H1 (cell line): ENCODE measurements at regions not wholly inside any gene's neighbourhood (a gene's known extent, or its start where the extent isn't known, plus 50 kb on each side); places are given as distances from the start of the nearest gene placed in this dataset.
A peak's percentile ranks its signal among the peaks of the same experiment; 100 is the strongest.

Experiments
- CTCF ChIA-PET: fragments of 300-600 bp; sonication (Branson Sonifier 250); formaldehyde crosslinking; loops from one replicate; lab custom pipeline; 2021; ENCODE audit not compliant: partially characterized antibody; lab: Charles Lee
- POLR2A ChIA-PET: fragments of 300-600 bp; sonication (Branson Sonifier 250); formaldehyde crosslinking; loops from one replicate; lab custom pipeline; 2021; ENCODE audit warnings: inconsistent platforms; ENCODE audit not compliant: partially characterized antibody; lab: Charles Lee
- DNase-seq, 2 experiments: peaks; one replicate each; pipeline versions ENCODE4 v3.0.0 to v3.0.0-alpha.2; 2010 to 2022; ENCODE audit warnings: low spot score in 2 of 2, low read depth in 1 of 2, mixed read lengths in 1 of 2
- FAIRE-seq: peaks from 2 replicates; lab custom pipeline; 2011; peaks lifted over from hg19 to GRCh38; lab: Jason Lieb, UNC
- H2AFZ ChIP-seq: 2 replicates; pipeline ENCODE4 v1.8.1; 2012; ENCODE audit warnings: low read length, inconsistent platforms
- H2AK5ac ChIP-seq: 2 replicates; pipeline ENCODE4 v1.6.1; 2013; ENCODE audit warnings: low read depth, low read length
- H2BK120ac ChIP-seq: replicated peaks from 2 replicates; pipeline ENCODE3; 2013; ENCODE audit warnings: low read depth, low read length, inconsistent platforms
- H2BK12ac ChIP-seq: 2 replicates; pipeline ENCODE4 v1.6.1; 2013; ENCODE audit warnings: low read depth, low read length
- H2BK15ac ChIP-seq: 2 replicates; pipeline ENCODE4 v1.6.1; 2013; ENCODE audit warnings: low read length
- H2BK20ac ChIP-seq: 2 replicates; pipeline ENCODE4 v1.6.1; 2013; ENCODE audit warnings: low read length
- H2BK5ac ChIP-seq: 2 replicates; pipeline ENCODE4 v1.6.1; 2013; ENCODE audit warnings: low read depth, low read length
- H3K14ac ChIP-seq: 2 replicates; pipeline ENCODE4 v1.6.1; 2013; ENCODE audit warnings: inconsistent platforms; ENCODE audit not compliant: insufficient read length
- H3K18ac ChIP-seq: 2 replicates; pipeline ENCODE4 v1.6.1; 2013; ENCODE audit warnings: low read length; ENCODE audit errors: extremely low read depth
- H3K23ac ChIP-seq: 2 replicates; pipeline ENCODE4 v1.6.1; 2013; ENCODE audit warnings: inconsistent platforms; ENCODE audit not compliant: insufficient read length
- H3K23me2 ChIP-seq: 2 replicates; pipeline ENCODE4 v1.6.1; 2013; ENCODE audit warnings: low read depth, low read length
- H3K27ac ChIP-seq: 2 replicates; pipeline ENCODE4 v1.6.1; 2011; ENCODE audit warnings: low read depth, low read length, inconsistent platforms
- H3K27me3 ChIP-seq, 4 experiments: replicated peaks in 1 of 4; 1 replicate in 1 of 4; 2 replicates in 3 of 4; pipeline versions ENCODE4 v1.6.1 to v1.8.1; 2011 to 2013; ENCODE audit warnings: low read length in 3 of 4, mild to moderate bottlenecking in 3 of 4, inconsistent platforms in 2 of 4, mixed read lengths in 2 of 4, moderate library complexity in 1 of 4; ENCODE audit not compliant: control insufficient read depth in 3 of 4, insufficient read depth in 3 of 4; ENCODE audit errors: extremely low read depth in 1 of 4
- H3K36me3 ChIP-seq, 4 experiments: 2 replicates each; pipeline versions ENCODE4 v1.6.1 to v1.8.1; 2011 to 2013; ENCODE audit warnings: mild to moderate bottlenecking in 4 of 4, low read length in 3 of 4, moderate library complexity in 2 of 4, control low read depth in 1 of 4, inconsistent platforms in 1 of 4; ENCODE audit not compliant: insufficient read depth in 4 of 4, control insufficient read depth in 2 of 4
- H3K4ac ChIP-seq: replicated peaks from 2 replicates; pipeline ENCODE3; 2013; ENCODE audit warnings: low read length, low read depth, mixed read lengths, inconsistent platforms; ENCODE audit not compliant: insufficient read length
- H3K4me1 ChIP-seq, 4 experiments: replicated peaks in 1 of 4; 1 replicate in 1 of 4; 2 replicates in 3 of 4; pipeline versions ENCODE4 v1.6.1 to v1.8.1; 2011 to 2013; ENCODE audit warnings: low read length in 3 of 4, inconsistent platforms in 2 of 4, mixed read lengths in 1 of 4; ENCODE audit not compliant: insufficient read depth in 4 of 4, control insufficient read depth in 3 of 4
- H3K4me2 ChIP-seq, 2 experiments: 2 replicates each; pipeline versions ENCODE4 v1.6.1 to v1.8.1; 2011 to 2013; ENCODE audit warnings: low read depth in 2 of 2, low read length in 2 of 2, control low read depth in 1 of 2, inconsistent platforms in 1 of 2, mild to moderate bottlenecking in 1 of 2; ENCODE audit not compliant: insufficient read depth in 1 of 2
- H3K4me3 ChIP-seq, 4 experiments: fragments of 200-600, 300-600 bp in 1 of 4; sonication (generic), shearing (Covaris generic), sonication (Bioruptor Twin) in 1 of 4; 2 replicates each; pipeline versions ENCODE4 v1.5.1 to v1.8.1; 2011 to 2016; ENCODE audit warnings: low read length in 4 of 4, low read depth in 3 of 4, control low read depth in 2 of 4, inconsistent platforms in 2 of 4, mild to moderate bottlenecking in 2 of 4, mixed read lengths in 1 of 4, moderate library complexity in 1 of 4; ENCODE audit not compliant: insufficient read depth in 2 of 4; ENCODE audit errors: extremely low read depth in 1 of 4
- H3K56ac ChIP-seq: replicated peaks from 2 replicates; pipeline ENCODE3; 2013; ENCODE audit warnings: low read depth, mild to moderate bottlenecking, mixed read lengths, low read length, inconsistent platforms; ENCODE audit not compliant: insufficient read length
- H3K79me1 ChIP-seq: 2 replicates; pipeline ENCODE4 v1.6.1; 2013; ENCODE audit warnings: low read depth, low read length, control low read depth
- H3K79me2 ChIP-seq, 2 experiments: 2 replicates each; pipeline versions ENCODE4 v1.6.1 to v1.8.1; 2012 to 2013; ENCODE audit warnings: low read length in 2 of 2, mild to moderate bottlenecking in 2 of 2, inconsistent platforms in 1 of 2; ENCODE audit not compliant: insufficient read depth in 2 of 2, control insufficient read depth in 1 of 2
- H3K9ac ChIP-seq, 4 experiments: replicated peaks in 1 of 4; 1 replicate in 1 of 4; 2 replicates in 3 of 4; pipeline versions ENCODE4 v1.6.1 to v1.8.1; 2011 to 2013; ENCODE audit warnings: low read depth in 3 of 4, low read length in 3 of 4, control low read depth in 2 of 4, mild to moderate bottlenecking in 2 of 4, moderate library complexity in 2 of 4, inconsistent platforms in 1 of 4; ENCODE audit errors: extremely low read depth in 1 of 4
- H3K9me3 ChIP-seq, 2 experiments: 2 replicates each; pipeline versions ENCODE4 v1.6.1 to v1.8.1; 2012 to 2013; ENCODE audit warnings: mild to moderate bottlenecking in 2 of 2, moderate library complexity in 2 of 2, control low read depth in 1 of 2, inconsistent platforms in 1 of 2, low read depth in 1 of 2, low read length in 1 of 2, mixed read lengths in 1 of 2; ENCODE audit not compliant: insufficient read depth in 2 of 2
- H4K20me1 ChIP-seq, 2 experiments: replicated peaks in 1 of 2; 2 replicates each; pipeline versions ENCODE3 to v1.8.1; 2011 to 2013; ENCODE audit warnings: inconsistent platforms in 2 of 2, low read length in 2 of 2, mild to moderate bottlenecking in 1 of 2; ENCODE audit not compliant: insufficient read depth in 2 of 2, control insufficient read depth in 1 of 2
- H4K5ac ChIP-seq: 2 replicates; pipeline ENCODE4 v1.6.1; 2013; ENCODE audit warnings: low read length, low read depth, mixed read lengths, inconsistent platforms; ENCODE audit not compliant: insufficient read length
- H4K8ac ChIP-seq: 2 replicates; pipeline ENCODE4 v1.8.0; 2013; ENCODE audit warnings: mild to moderate bottlenecking, moderate library complexity, low read length, inconsistent platforms; ENCODE audit not compliant: insufficient read depth; ENCODE audit errors: extremely low read depth
- H4K91ac ChIP-seq: replicated peaks from 2 replicates; pipeline ENCODE3; 2013; ENCODE audit warnings: low read length, mixed read lengths, inconsistent platforms; ENCODE audit not compliant: insufficient read length
- CEBPB ChIP-seq: IDR thresholded peaks from 2 replicates; pipeline ENCODE4 v1.6.1; 2012; ENCODE audit warnings: low read depth, low read length
- E2F6 ChIP-seq: IDR thresholded peaks from 2 replicates; pipeline ENCODE4 v1.6.1; 2012; ENCODE audit warnings: inconsistent platforms
- HDAC6 ChIP-seq: IDR thresholded peaks from one replicate; pipeline ENCODE4 v1.7.1; 2012; ENCODE audit warnings: low read depth, mild to moderate bottlenecking, inconsistent platforms, low read length, moderate library complexity
- JUN ChIP-seq: IDR thresholded peaks from 2 replicates; pipeline ENCODE4 v1.6.1; 2011; ENCODE audit warnings: low read depth, mild to moderate bottlenecking, improper control_type of control experiment, low read length
- POU5F1 ChIP-seq: IDR thresholded peaks from 2 replicates; pipeline ENCODE4 v1.6.1; 2011; ENCODE audit warnings: low read depth, mild to moderate bottlenecking, low read length, moderate library complexity
- RAD21 ChIP-seq, 2 experiments: IDR thresholded peaks in 1 of 2; conservative IDR thresholded peaks in 1 of 2; 2 replicates each; pipeline ENCODE4 v1.6.1; 2011; ENCODE audit warnings: low read depth in 2 of 2, low read length in 2 of 2, improper control_type of control experiment in 1 of 2, inconsistent platforms in 1 of 2, mild to moderate bottlenecking in 1 of 2, moderate library complexity in 1 of 2
- RXRA ChIP-seq: IDR thresholded peaks from 2 replicates; pipeline ENCODE4 v1.6.1; 2011; ENCODE audit warnings: low read depth, mild to moderate bottlenecking, low read length, moderate library complexity; ENCODE audit not compliant: insufficient read depth
- SAP30 ChIP-seq: fragments of 300-600 bp; sonication (generic); IDR thresholded peaks from 2 replicates; pipeline ENCODE4 v1.7.1; 2012; ENCODE audit warnings: low read length, moderate library complexity, mild to moderate bottlenecking, inconsistent platforms; ENCODE audit not compliant: insufficient read depth, insufficient replicate concordance
- SP4 ChIP-seq: IDR thresholded peaks from 2 replicates; pipeline ENCODE4 v1.6.1; 2012; ENCODE audit warnings: low read length, inconsistent platforms
- YY1 ChIP-seq: IDR thresholded peaks from 2 replicates; pipeline ENCODE4 v1.6.1; 2011; ENCODE audit warnings: low read depth, mild to moderate bottlenecking, low read length
- ZNF274 ChIP-seq: IDR thresholded peaks from 2 replicates; pipeline ENCODE4 v1.7.0; 2012; ENCODE audit warnings: low read length, borderline replicate concordance; ENCODE audit errors: extremely low read depth
- WGBS, 2 experiments: shearing (Covaris generic) in 1 of 2; methylation state at CpG; one replicate each; pipeline versions ENCODE4 v1.1.6 to v1.1.7; 2013 to 2015; ENCODE audit warnings: low lambda C conversion rate in 2 of 2, mixed read lengths in 2 of 2, inconsistent platforms in 1 of 2, low coverage in 1 of 2, missing lambda C conversion rate in 1 of 2; ENCODE audit not compliant: insufficient replicate concordance in 2 of 2, insufficient coverage in 1 of 2, insufficient read length in 1 of 2; ENCODE audit errors: extremely low coverage in 1 of 2, missing lambda C conversion rate in 1 of 2; 5-methylcytosine and 5-hydroxymethylcytosine counted together

GRCh38 chr17:72413077-72414031 is 292.5 kb downstream of the SOX9 start:
- no peak for DNase-seq
- Histone ChIP-seq H3K4me2 (no peak overlapping the region), H3K18ac (no peak overlapping the region), H2BK15ac (no peak overlapping the region), H2AFZ (no peak overlapping the region), H4K20me1 (no peaks in the 10 kb centered on the region), H3K36me3 (no peaks in the 10 kb centered on the region), H4K91ac (no peak overlapping the region), H2BK120ac (no peak overlapping the region), H3K79me2 (no peaks in the 10 kb centered on the region), H2AK5ac (peak overlapping the region; percentile 1; the same call in 1 of the 2 replicates), H3K4ac (no peak overlapping the region), H3K23ac (no peak overlapping the region), H3K9ac (no peak overlapping the region), H3K14ac (no peak overlapping the region), H2BK5ac (no peak overlapping the region), H2BK12ac (no peak overlapping the region), H4K5ac (no peak overlapping the region), H4K8ac (no peak overlapping the region), H3K23me2 (no peaks in the 10 kb centered on the region), H3K4me1 (peaks cover 0 to 4% (median 0%) of the 10 kb centered on the region in 4 experiments; a peak in 1 of 7 replicates), H2BK20ac (no peak overlapping the region), H3K79me1 (no peaks in the 10 kb centered on the region), H3K56ac (no peak overlapping the region), H3K9me3 (peaks cover 2 to 5% of the 10 kb centered on the region in 2 experiments; a peak in 2 of 4 replicates), H3K27me3 (peaks cover 21 to 33% (median 25%) of the 10 kb centered on the region in 4 experiments), H3K4me3 (no peak overlapping the region), H3K27ac (no peak overlapping the region)
- CTCF ChIA-PET, result interaction anchor here (0.8 to 1.4 kb wide), 5 partner anchors 17 to 1346 kb away, joined by 3 read pairs; no protein-coding TSS in a partner anchor
- POLR2A ChIA-PET, result interaction anchor here (0.6 kb wide), 1 partner anchor 99 kb away, joined by 3 read pairs; no protein-coding TSS in a partner anchor
- 89% methylated on average over 21 of the region's 23 CpGs; no CpG with 5 or more reads in 1 of the 2 experiments for WGBS, 2 experiments
- FAIRE-seq, result no peak
- no peak for TF ChIP-seq ZNF274
- TF ChIP-seq POU5F1, result no peak
- no peak for TF ChIP-seq YY1
- TF ChIP-seq SAP30, result no peak
- TF ChIP-seq JUN, result no peak
- TF ChIP-seq E2F6, result no peak
- no peak for TF ChIP-seq HDAC6
- TF ChIP-seq RAD21 (IDR thresholded peaks at IDR 0.05 in 1 of 2, conservative IDR thresholded peaks at IDR 0.05 in 1 of 2; ENCODE audit: low read depth in 2 of 2, low read length in 2 of 2), result no peak
- no peak for TF ChIP-seq SP4
- TF ChIP-seq CEBPB, result no peak
- TF ChIP-seq RXRA, result no peak
